ENCODE measurements at regions not wholly inside any gene's neighbourhood (a gene's known extent, or its start where the extent isn't known, plus 50 kb on each side); places are given as distances from the start of the nearest gene placed in this dataset.

DNA sequence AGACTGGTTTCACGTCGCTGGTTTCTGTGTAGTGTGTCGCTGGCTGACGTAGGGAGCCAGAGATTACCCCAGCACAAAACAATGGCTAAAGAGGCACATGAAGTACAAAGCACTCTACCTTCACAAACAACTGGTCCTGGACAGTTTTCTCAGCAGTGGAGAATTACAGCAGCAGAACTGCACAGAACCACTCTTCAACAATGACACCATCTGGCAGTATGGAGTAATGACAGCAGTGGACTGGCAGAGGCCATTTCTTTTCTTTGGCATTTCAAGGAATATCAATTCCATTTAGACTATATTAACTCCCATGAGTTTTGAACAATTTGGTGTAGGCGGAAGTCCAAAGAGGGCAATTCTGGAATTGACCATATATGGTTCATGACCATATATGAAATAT lies 1074.1 kb downstream of the AACS start:
- peaks cover 8% of the 10 kb centered on the region; the same call in 1 of the 2 replicates for H3K9me3 ChIP-seq (ENCODE audit: low read length)
- no peaks in the 10 kb centered on the region for H4K20me1 ChIP-seq (ENCODE audit: insufficient read depth, low read length)
- no peak overlapping the region for H3K4me2 ChIP-seq (ENCODE audit: low read length)
- no peak overlapping the region for H3K27ac ChIP-seq (ENCODE audit: low read depth, low read length, poor library complexity, severe bottlenecking)
- no peaks in the 10 kb centered on the region for H3K27me3 ChIP-seq (ENCODE audit: insufficient read depth, low read length)
- H3K9me2 ChIP-seq (ENCODE audit: low read depth, low read length) = no peaks in the 10 kb centered on the region
- no peaks in the 10 kb centered on the region for H3K4me1 ChIP-seq (ENCODE audit: insufficient read depth, low read length, severe bottlenecking)
- no peak overlapping the region for H3K9ac ChIP-seq (ENCODE audit: low read length)
- H3K79me2 ChIP-seq (ENCODE audit: insufficient read depth, low read length) = no peaks in the 10 kb centered on the region
- TF ChIP-seq EZH2 (IDR thresholded peaks at IDR 0.05; ENCODE audit: borderline replicate concordance, low read length) (no peak), CTCF (IDR thresholded peaks at IDR 0.05; ENCODE audit: low read length) (peak; percentile 11; the same call in 1 of the 2 replicates)
- no peak overlapping the region for H3K4me3 ChIP-seq (ENCODE audit: low read depth, low read length, poor library complexity, severe bottlenecking)
- H3F3A ChIP-seq (ENCODE audit: insufficient read depth, low read length) = no peaks in the 10 kb centered on the region
- H2AFZ ChIP-seq (ENCODE audit: low read length) = no peak overlapping the region
- H3K36me3 ChIP-seq (ENCODE audit: insufficient read depth, low read length) = no peaks in the 10 kb centered on the region

DNA sequence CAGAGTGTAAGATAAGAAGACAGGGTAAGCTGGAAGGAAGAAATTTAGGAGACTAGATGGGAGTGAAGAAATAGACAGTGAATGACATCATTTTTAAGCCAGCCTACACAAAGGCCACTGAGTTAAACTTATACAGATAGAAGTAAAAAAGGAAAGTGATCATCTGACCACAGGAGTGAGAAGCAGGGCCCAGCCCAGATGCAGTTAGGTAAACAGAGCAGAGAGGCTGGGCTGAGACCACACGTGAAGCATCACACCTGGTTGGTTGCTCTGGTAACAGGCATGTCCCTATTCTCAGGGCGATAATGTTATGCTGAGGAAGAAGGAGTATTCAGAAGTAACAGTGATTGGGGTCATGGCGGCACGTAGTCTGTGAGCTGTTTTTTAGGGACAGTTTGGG lies 1079.4 kb downstream of the AACS start:
- Histone ChIP-seq H3K27me3 (ENCODE audit: insufficient read depth, low read length) (no peaks in the 10 kb centered on the region), H3K9me3 (ENCODE audit: low read length) (no peaks in the 10 kb centered on the region), H3F3A (ENCODE audit: insufficient read depth, low read length) (no peaks in the 10 kb centered on the region), H3K4me3 (ENCODE audit: low read depth, low read length, poor library complexity, severe bottlenecking) (no peak overlapping the region), H3K4me1 (ENCODE audit: insufficient read depth, low read length, severe bottlenecking) (no peaks in the 10 kb centered on the region), H4K20me1 (ENCODE audit: insufficient read depth, low read length) (no peaks in the 10 kb centered on the region), H3K36me3 (ENCODE audit: insufficient read depth, low read length) (no peaks in the 10 kb centered on the region), H3K27ac (ENCODE audit: low read depth, low read length, poor library complexity, severe bottlenecking) (no peak overlapping the region), H2AFZ (ENCODE audit: low read length) (no peak overlapping the region), H3K9ac (ENCODE audit: low read length) (no peak overlapping the region), H3K4me2 (ENCODE audit: low read length) (no peak overlapping the region), H3K79me2 (ENCODE audit: insufficient read depth, low read length) (no peaks in the 10 kb centered on the region), H3K9me2 (ENCODE audit: low read depth, low read length) (no peaks in the 10 kb centered on the region)
- TF ChIP-seq EZH2 (IDR thresholded peaks at IDR 0.05; ENCODE audit: borderline replicate concordance, low read length) = no peak
- TF ChIP-seq CTCF (IDR thresholded peaks at IDR 0.05; ENCODE audit: low read length) = no peak

- H3K9me3 ChIP-seq (ENCODE audit: low read length) = no peaks in the 10 kb centered on the region
Observed at GRCh38 chr12:126147321-126147720, 1082.1 kb downstream of the AACS start.

More at GRCh38 chr12:126147321-126147720, 1082.1 kb downstream of the AACS start:
- H3K36me3 ChIP-seq (ENCODE audit: insufficient read depth, low read length) = no peaks in the 10 kb centered on the region
- no peaks in the 10 kb centered on the region for H3K79me2 ChIP-seq (ENCODE audit: insufficient read depth, low read length)
- H3K4me1 ChIP-seq (ENCODE audit: insufficient read depth, low read length, severe bottlenecking) = no peaks in the 10 kb centered on the region
- H3K27me3 ChIP-seq (ENCODE audit: insufficient read depth, low read length) = no peaks in the 10 kb centered on the region
- TF ChIP-seq CTCF (IDR thresholded peaks at IDR 0.05; ENCODE audit: low read length) (no peak), EZH2 (IDR thresholded peaks at IDR 0.05; ENCODE audit: borderline replicate concordance, low read length) (no peak)
- no peaks in the 10 kb centered on the region for H3F3A ChIP-seq (ENCODE audit: insufficient read depth, low read length)
- H3K27ac ChIP-seq (ENCODE audit: low read depth, low read length, poor library complexity, severe bottlenecking) = no peak overlapping the region
- H2AFZ ChIP-seq (ENCODE audit: low read length) = no peak overlapping the region
- H3K4me3 ChIP-seq (ENCODE audit: low read depth, low read length, poor library complexity, severe bottlenecking) = no peak overlapping the region
- H3K4me2 ChIP-seq (ENCODE audit: low read length) = no peak overlapping the region
- no peaks in the 10 kb centered on the region for H4K20me1 ChIP-seq (ENCODE audit: insufficient read depth, low read length)
- H3K9ac ChIP-seq (ENCODE audit: low read length) = no peak overlapping the region
- no peaks in the 10 kb centered on the region for H3K9me2 ChIP-seq (ENCODE audit: low read depth, low read length)
